IMR-90 (cell line): ENCODE measurements at regions not wholly inside any gene's neighbourhood (a gene's known extent, or its start where the extent isn't known, plus 50 kb on each side); places are given as distances from the start of the nearest gene placed in this dataset.

Experiments used
- ATAC-seq: fragments of 200-7000 bp; cut with Tn5 transposase; 2 replicates; pipeline ENCODE4 v1.9.1; 2020; ENCODE audit warnings: low read depth, mild to moderate bottlenecking, moderate library complexity
- BruUV-seq: library from RNA; stranded (reverse); fragments of 400-500 nt; replicated peaks from 2 replicates; lab custom pipeline; 2021; lab: Mats Ljungman, UMichigan
- CTCF ChIA-PET: fragments of 300-600 bp; formaldehyde crosslinking; extraction: SDS; loops from one replicate; lab custom pipeline; 2021; ENCODE audit warnings: antibody characterized with exemption; lab: Yijun Ruan, JAX
- POLR2A ChIA-PET: fragments of 300-600 bp; sonication (Branson Sonifier 250); formaldehyde crosslinking; loops from one replicate; lab custom pipeline; 2022; ENCODE audit warnings: antibody characterized with exemption; ENCODE audit not compliant: unreplicated experiment; lab: Charles Lee
- DNase-seq: peaks from one replicate; pipeline ENCODE4 v3.0.0; 2013
- H2AFZ ChIP-seq: replicated peaks from 2 replicates; pipeline ENCODE3; 2013; ENCODE audit warnings: low read length, mild to moderate bottlenecking; ENCODE audit not compliant: poor library complexity
- H2AK5ac ChIP-seq: 2 replicates; pipeline ENCODE4 v1.6.1; 2013; ENCODE audit warnings: low read depth, low read length, inconsistent platforms
- H2AK9ac ChIP-seq: replicated peaks from 2 replicates; pipeline ENCODE3; 2013; ENCODE audit warnings: mild to moderate bottlenecking, low read depth, low read length, moderate library complexity; ENCODE audit not compliant: poor library complexity
- H2BK120ac ChIP-seq: 2 replicates; pipeline ENCODE4 v1.6.1; 2013; ENCODE audit warnings: low read depth, low read length, inconsistent platforms
- H2BK15ac ChIP-seq: 3 replicates; pipeline ENCODE4 v1.6.1; 2013; ENCODE audit warnings: low read depth, low read length, inconsistent platforms
- H2BK20ac ChIP-seq: 2 replicates; pipeline ENCODE4 v1.6.1; 2013; ENCODE audit warnings: low read depth, mild to moderate bottlenecking, inconsistent platforms, low read length, moderate library complexity
- H2BK5ac ChIP-seq: 2 replicates; pipeline ENCODE4 v1.6.1; 2013; ENCODE audit warnings: mild to moderate bottlenecking, low read depth, low read length, inconsistent platforms; ENCODE audit not compliant: poor library complexity, severe bottlenecking
- H3K14ac ChIP-seq: replicated peaks from 2 replicates; pipeline ENCODE4 v1.6.1; 2013; ENCODE audit warnings: low read depth, low read length, inconsistent platforms
- H3K18ac ChIP-seq: 2 replicates; pipeline ENCODE4 v1.6.1; 2013; ENCODE audit warnings: low read depth, low read length, control low read depth
- H3K23ac ChIP-seq: 2 replicates; pipeline ENCODE4 v1.6.1; 2013; ENCODE audit warnings: low read depth, low read length, inconsistent platforms
- H3K27ac ChIP-seq: 2 replicates; pipeline ENCODE4 v1.5.1; 2013; ENCODE audit warnings: mild to moderate bottlenecking, control low read depth, low read length; ENCODE audit not compliant: insufficient read depth
- H3K27me3 ChIP-seq: 2 replicates; pipeline ENCODE4 v1.6.1; 2013; ENCODE audit warnings: low read length; ENCODE audit not compliant: control insufficient read depth, insufficient read depth
- H3K36me3 ChIP-seq: 2 replicates; pipeline ENCODE4 v1.6.1; 2013; ENCODE audit warnings: low read length, mixed read lengths; ENCODE audit not compliant: control insufficient read depth, insufficient read depth
- H3K4ac ChIP-seq: 2 replicates; pipeline ENCODE4 v1.6.1; 2013; ENCODE audit warnings: low read depth, low read length, inconsistent platforms
- H3K4me1 ChIP-seq: 2 replicates; pipeline ENCODE4 v1.6.1; 2013; ENCODE audit warnings: low read length, mixed read lengths; ENCODE audit not compliant: control insufficient read depth, insufficient read depth
- H3K4me2 ChIP-seq: 2 replicates; pipeline ENCODE4 v1.6.1; 2013; ENCODE audit warnings: low read depth, mild to moderate bottlenecking, control low read depth, low read length, moderate library complexity
- H3K4me3 ChIP-seq: 2 replicates; pipeline ENCODE4 v1.5.1; 2013; ENCODE audit warnings: low read depth, mild to moderate bottlenecking, control low read depth, low read length, moderate library complexity; ENCODE audit not compliant: insufficient read depth
- H3K56ac ChIP-seq: 2 replicates; pipeline ENCODE4 v1.6.1; 2013; ENCODE audit warnings: low read length, inconsistent platforms; ENCODE audit not compliant: insufficient read depth; ENCODE audit errors: extremely low read depth
- H3K79me1 ChIP-seq, 2 experiments: 2 replicates each; pipeline ENCODE4 v1.6.1; 2013; ENCODE audit warnings: low read length in 2 of 2, inconsistent platforms in 1 of 2, low read depth in 1 of 2
- H3K9ac ChIP-seq: 2 replicates; pipeline ENCODE4 v1.6.1; 2013; ENCODE audit warnings: low read depth, low read length, control low read depth
- H3K9me1 ChIP-seq: 2 replicates; pipeline ENCODE4 v1.6.1; 2013; ENCODE audit warnings: low read length, inconsistent platforms; ENCODE audit not compliant: insufficient read depth
- H3K9me3 ChIP-seq: 2 replicates; pipeline ENCODE4 v1.6.1; 2013; ENCODE audit warnings: low read length; ENCODE audit not compliant: control insufficient read depth, insufficient read depth
- H4K20me1 ChIP-seq: 2 replicates; pipeline ENCODE4 v1.6.1; 2013; ENCODE audit warnings: low read length, inconsistent platforms; ENCODE audit not compliant: insufficient read depth
- H4K5ac ChIP-seq: 2 replicates; pipeline ENCODE4 v1.6.1; 2013; ENCODE audit warnings: mild to moderate bottlenecking, low read depth, low read length, control low read depth
- H4K8ac ChIP-seq, 2 experiments: 2 replicates each; pipeline ENCODE4 v1.6.1; 2013; ENCODE audit warnings: low read depth in 2 of 2, low read length in 2 of 2, control low read depth in 1 of 2, inconsistent platforms in 1 of 2
- H4K91ac ChIP-seq: 2 replicates; pipeline ENCODE4 v1.6.1; 2013; ENCODE audit warnings: low read depth, low read length, inconsistent platforms; ENCODE audit not compliant: insufficient read depth
- BHLHE40 ChIP-seq: fragments of 150-350 bp; IDR thresholded peaks from 2 replicates; pipeline ENCODE4 v1.6.1; 2016; ENCODE audit warnings: mild to moderate bottlenecking, low read depth, low read length
- CEBPB ChIP-seq: IDR thresholded peaks from 2 replicates; pipeline ENCODE4 v1.6.1; 2012; ENCODE audit warnings: low read depth, low read length, improper control_type of control experiment
- CHD1 ChIP-seq: IDR thresholded peaks from 2 replicates; pipeline ENCODE4 v1.6.1; 2012; ENCODE audit warnings: low read depth, low read length, improper control_type of control experiment
- ELK1 ChIP-seq: fragments of 150-350 bp; IDR thresholded peaks from 2 replicates; pipeline ENCODE4 v1.6.1; 2016; ENCODE audit warnings: low read depth, mild to moderate bottlenecking, low read length, moderate library complexity, borderline replicate concordance
- FOS ChIP-seq: fragments of 150-350 bp; IDR thresholded peaks from 2 replicates; pipeline ENCODE4 v1.6.1; 2016; ENCODE audit warnings: low read depth, low read length
- MAFK ChIP-seq: IDR thresholded peaks from 2 replicates; pipeline ENCODE4 v1.6.1; 2012; ENCODE audit warnings: low read depth, low read length, improper control_type of control experiment
- MAZ ChIP-seq: IDR thresholded peaks from 2 replicates; pipeline ENCODE4 v1.6.1; 2012; ENCODE audit warnings: low read depth, mild to moderate bottlenecking, low read length, improper control_type of control experiment, moderate library complexity, borderline replicate concordance
- MXI1 ChIP-seq: IDR thresholded peaks from 2 replicates; pipeline ENCODE4 v1.6.1; 2012; ENCODE audit warnings: low read depth, mild to moderate bottlenecking, low read length, moderate library complexity, borderline replicate concordance
- NFE2L2 ChIP-seq: fragments of 150-350 bp; IDR thresholded peaks from 2 replicates; pipeline ENCODE4 v1.6.1; 2016; ENCODE audit warnings: low read depth, mild to moderate bottlenecking, low read length
- POLR2A ChIP-seq: IDR thresholded peaks from 2 replicates; pipeline ENCODE4 v1.6.1; 2012; ENCODE audit warnings: mild to moderate bottlenecking, low read depth, low read length
- RAD21 ChIP-seq: IDR thresholded peaks from 2 replicates; pipeline ENCODE4 v1.6.1; 2012; ENCODE audit warnings: low read length, improper control_type of control experiment
- RCOR1 ChIP-seq: IDR thresholded peaks from 2 replicates; pipeline ENCODE4 v1.6.1; 2012; ENCODE audit warnings: mild to moderate bottlenecking, low read length, improper control_type of control experiment; ENCODE audit not compliant: insufficient replicate concordance
- RFX5 ChIP-seq: IDR thresholded peaks from 2 replicates; pipeline ENCODE4 v1.8.0; 2012; ENCODE audit warnings: low read depth, mild to moderate bottlenecking, low read length, moderate library complexity
- SMC3 ChIP-seq: fragments of 150-350 bp; IDR thresholded peaks from 2 replicates; pipeline ENCODE4 v1.6.1; 2016; ENCODE audit warnings: low read depth, mild to moderate bottlenecking, antibody characterized with exemption, low read length, moderate library complexity
- WGBS, 2 experiments: methylation state at CpG; one replicate each; pipeline versions ENCODE4 v1.1.5 to v1.1.7; 2013; ENCODE audit warnings: missing lambda C conversion rate in 2 of 2; ENCODE audit not compliant: insufficient read length in 1 of 2; ENCODE audit errors: extremely low coverage in 2 of 2; 5-methylcytosine and 5-hydroxymethylcytosine counted together
- dilution Hi-C: fragments of 300-500 bp; cut with HindIII; formaldehyde crosslinking; loops from one replicate; pipeline ENCODE4 v1.14.3; 2018; ENCODE audit warnings: low sequenced_read_pairs; ENCODE audit not compliant: unreplicated experiment
- in situ Hi-C: fragments of 300-500 bp; cut with MboI; formaldehyde crosslinking; loops from 3 replicates; pipeline ENCODE4 v1.14.3; 2019; ENCODE audit warnings: low sequenced_read_pairs, inconsistent platforms, mixed read lengths
- intact Hi-C: fragments of 100-400 bp; cut with micrococcal nuclease; formaldehyde crosslinking; loops from 2 replicates; pipeline ENCODE4 v1.10.0; 2022

- Histone ChIP-seq H3K4me3 (no peak overlapping the region), H2BK15ac (no peak overlapping the region), H4K91ac (no peak overlapping the region), H4K20me1 (no peaks in the 10 kb centered on the region), H3K14ac (no peak overlapping the region), H3K9ac (no peak overlapping the region), H3K4me1 (no peaks in the 10 kb centered on the region), H3K4me2 (no peak overlapping the region), H2AK9ac (no peak overlapping the region), H2BK20ac (no peak overlapping the region), H3K27ac (no peak overlapping the region), H3K27me3 (no peaks in the 10 kb centered on the region), H3K23ac (no peak overlapping the region), H3K36me3 (no peaks in the 10 kb centered on the region), H2AFZ (no peak overlapping the region), H3K18ac (no peak overlapping the region), H2BK5ac (no peak overlapping the region), H3K79me1 (no peaks in the 10 kb centered on the region), H3K56ac (no peak overlapping the region), H2BK120ac (no peak overlapping the region), H3K9me3 (no peaks in the 10 kb centered on the region), H3K4ac (no peak overlapping the region), H4K8ac (no peak overlapping the region), H2AK5ac (no peak overlapping the region), H4K5ac (no peak overlapping the region), H3K9me1 (no peaks in the 10 kb centered on the region)
- ATAC-seq: no peak
- in situ Hi-C loops (no loop called here), intact Hi-C loops (no loop called here), dilution Hi-C loops (no loop called here)
- ChIA-PET POLR2A (no interaction called here), CTCF (interaction anchor here (0.5 to 1.3 kb wide), 2 partner anchors 21 to 258 kb away, joined by 4 to 6 read pairs; no protein-coding TSS in a partner anchor)
- BruUV-seq: no TSS peak
- no CpG with 5 or more reads among the region's 1 CpG for WGBS, 2 experiments
- no peak for TF ChIP-seq RFX5
- no peak for TF ChIP-seq RAD21
- no peak for TF ChIP-seq SMC3
- no peak for TF ChIP-seq POLR2A
- TF ChIP-seq MAZ: no peak
- no peak for TF ChIP-seq MXI1
- TF ChIP-seq BHLHE40: no peak
- no peak for TF ChIP-seq MAFK
- TF ChIP-seq CHD1: no peak
- TF ChIP-seq ELK1: no peak
- TF ChIP-seq FOS: no peak
- no peak for TF ChIP-seq NFE2L2
- TF ChIP-seq RCOR1: no peak
- no peak for TF ChIP-seq CEBPB
- DNase-seq: no peak
Measured at GRCh38 chr3:104101736-104102135, 1265.0 kb upstream of the ALCAM start.
